ENCODE measurements at regions not wholly inside any gene's neighbourhood (a gene's known extent, or its start where the extent isn't known, plus 50 kb on each side); places are given as distances from the start of the nearest gene placed in this dataset.

- intact Hi-C loops (cut with DNase I) = no loop called here
- no peaks in the 10 kb centered on the region for H3K9me3 ChIP-seq
- no peaks in the 10 kb centered on the region for H3K27me3 ChIP-seq
- DNase-seq = no peak
- no peak overlapping the region for H3K9ac ChIP-seq (ENCODE audit: low read depth in 2 of 2, low read length in 2 of 2)
- no peaks in the 10 kb centered on the region for H3K36me3 ChIP-seq
- H3K27ac ChIP-seq = no peak overlapping the region
- no peak overlapping the region for H3K4me3 ChIP-seq
- H3K4me1 ChIP-seq = no peaks in the 10 kb centered on the region
- no peak for TF ChIP-seq CTCF (IDR thresholded peaks at IDR 0.05)
Measured at GRCh38 chr17:17421346-17422216, 55.2 kb upstream of the MED9 start.

GRCh38 chr17:17422217-17422610 lies 54.6 kb upstream of the MED9 start:
- TF ChIP-seq CTCF (IDR thresholded peaks at IDR 0.05) = no peak
- no peaks in the 10 kb centered on the region for H3K9me3 ChIP-seq
- no peak overlapping the region for H3K4me3 ChIP-seq
- no peaks in the 10 kb centered on the region for H3K4me1 ChIP-seq
- no peak for DNase-seq
- H3K9ac ChIP-seq (ENCODE audit: low read depth in 2 of 2, low read length in 2 of 2) = no peak overlapping the region
- H3K36me3 ChIP-seq = no peaks in the 10 kb centered on the region
- intact Hi-C loops (cut with DNase I) = no loop called here
- no peak overlapping the region for H3K27ac ChIP-seq
- no peaks in the 10 kb centered on the region for H3K27me3 ChIP-seq

GRCh38 chr17:17422641-17423040 lies 54.2 kb upstream of the MED9 start:
- intact Hi-C loops (cut with DNase I) = no loop called here
- H3K4me1 ChIP-seq = no peaks in the 10 kb centered on the region
- no peak overlapping the region for H3K4me3 ChIP-seq
- no peaks in the 10 kb centered on the region for H3K9me3 ChIP-seq
- H3K36me3 ChIP-seq = no peaks in the 10 kb centered on the region
- no peak for TF ChIP-seq CTCF (IDR thresholded peaks at IDR 0.05)
- H3K27ac ChIP-seq = no peak overlapping the region
- H3K9ac ChIP-seq (ENCODE audit: low read depth in 2 of 2, low read length in 2 of 2) = no peak overlapping the region
- DNase-seq = no peak
- H3K27me3 ChIP-seq = no peaks in the 10 kb centered on the region

- intact Hi-C loops (cut with DNase I) = no loop called here
- Histone ChIP-seq H3K36me3 (no peaks in the 10 kb centered on the region), H3K27ac (no peak overlapping the region), H3K9ac (ENCODE audit: low read depth in 2 of 2, low read length in 2 of 2) (no peak overlapping the region), H3K4me1 (no peaks in the 10 kb centered on the region), H3K27me3 (no peaks in the 10 kb centered on the region), H3K9me3 (no peaks in the 10 kb centered on the region), H3K4me3 (no peak overlapping the region)
- DNase-seq = no peak
- no peak for TF ChIP-seq CTCF (IDR thresholded peaks at IDR 0.05)
Measured at GRCh38 chr17:17423656-17424055, 53.1 kb upstream of the MED9 start.

- H3K36me3 ChIP-seq = no peaks in the 10 kb centered on the region
- H3K9me3 ChIP-seq = no peaks in the 10 kb centered on the region
- H3K27ac ChIP-seq = no peak overlapping the region
- H3K9ac ChIP-seq (ENCODE audit: low read depth in 2 of 2, low read length in 2 of 2) = no peak overlapping the region
- intact Hi-C loops (cut with DNase I) = no loop called here
- TF ChIP-seq CTCF (IDR thresholded peaks at IDR 0.05) = no peak
- no peaks in the 10 kb centered on the region for H3K4me1 ChIP-seq
- H3K4me3 ChIP-seq = no peak overlapping the region
- DNase-seq = no peak
- no peaks in the 10 kb centered on the region for H3K27me3 ChIP-seq
Measured at GRCh38 chr17:17424552-17424951, 52.2 kb upstream of the MED9 start.
